ENCODE measurements at regions not wholly inside any gene's neighbourhood (a gene's known extent, or its start where the extent isn't known, plus 50 kb on each side); places are given as distances from the start of the nearest gene placed in this dataset.

DNA sequence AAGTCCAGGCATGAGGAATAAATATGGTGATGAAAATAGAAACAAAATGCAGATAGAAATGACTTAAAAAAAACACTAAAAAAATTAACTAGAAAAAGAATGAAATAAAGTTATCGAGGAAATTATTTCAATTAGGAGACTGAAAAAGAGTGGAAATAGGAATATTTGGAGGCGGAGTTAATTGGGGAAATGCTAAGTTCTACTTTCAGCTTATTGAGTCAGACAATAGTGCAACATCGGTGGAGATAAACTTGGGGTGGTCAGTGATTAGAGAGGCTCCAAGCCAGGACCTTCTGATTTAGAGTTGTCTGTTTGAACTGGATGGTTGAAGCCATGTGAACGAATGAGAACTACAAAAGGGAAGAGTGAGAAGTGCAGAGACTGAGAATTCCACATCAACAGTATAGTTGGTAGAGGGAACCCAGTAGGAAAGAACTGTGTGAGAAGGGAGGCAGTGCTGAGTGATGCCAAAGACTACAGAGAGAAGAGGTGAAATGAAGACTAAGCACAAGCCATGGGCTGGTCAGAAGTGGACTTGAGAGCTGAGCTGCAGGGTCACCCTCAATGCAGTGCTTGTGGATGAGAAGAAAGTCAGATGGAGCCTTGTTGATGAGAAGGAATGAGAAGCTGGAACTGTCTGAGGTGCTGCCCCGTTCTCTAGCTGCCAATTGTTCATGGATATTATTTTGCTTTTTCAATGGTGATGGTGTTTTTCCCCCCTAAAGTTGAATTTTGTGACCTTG, 160.7 kb downstream of the ICE1 start:
- TF ChIP-seq, protein P1, sequence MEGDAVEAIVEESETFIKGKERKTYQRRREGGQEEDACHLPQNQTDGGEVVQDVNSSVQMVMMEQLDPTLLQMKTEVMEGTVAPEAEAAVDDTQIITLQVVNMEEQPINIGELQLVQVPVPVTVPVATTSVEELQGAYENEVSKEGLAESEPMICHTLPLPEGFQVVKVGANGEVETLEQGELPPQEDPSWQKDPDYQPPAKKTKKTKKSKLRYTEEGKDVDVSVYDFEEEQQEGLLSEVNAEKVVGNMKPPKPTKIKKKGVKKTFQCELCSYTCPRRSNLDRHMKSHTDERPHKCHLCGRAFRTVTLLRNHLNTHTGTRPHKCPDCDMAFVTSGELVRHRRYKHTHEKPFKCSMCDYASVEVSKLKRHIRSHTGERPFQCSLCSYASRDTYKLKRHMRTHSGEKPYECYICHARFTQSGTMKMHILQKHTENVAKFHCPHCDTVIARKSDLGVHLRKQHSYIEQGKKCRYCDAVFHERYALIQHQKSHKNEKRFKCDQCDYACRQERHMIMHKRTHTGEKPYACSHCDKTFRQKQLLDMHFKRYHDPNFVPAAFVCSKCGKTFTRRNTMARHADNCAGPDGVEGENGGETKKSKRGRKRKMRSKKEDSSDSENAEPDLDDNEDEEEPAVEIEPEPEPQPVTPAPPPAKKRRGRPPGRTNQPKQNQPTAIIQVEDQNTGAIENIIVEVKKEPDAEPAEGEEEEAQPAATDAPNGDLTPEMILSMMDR (IDR thresholded peaks at IDR 0.05): no peak
- no peak for TF ChIP-seq POLR2A (IDR thresholded peaks at IDR 0.05)

Data from Peyer's patch (tissue), 4 donors.